ENCODE measurements at regions not wholly inside any gene's neighbourhood (a gene's known extent, or its start where the extent isn't known, plus 50 kb on each side); places are given as distances from the start of the nearest gene placed in this dataset.
"Not testable (repeated sequence)": the region's sequence is repeated elsewhere in the genome, so short reads cannot be mapped to it uniquely, and the experiment has no call there.

DNA sequence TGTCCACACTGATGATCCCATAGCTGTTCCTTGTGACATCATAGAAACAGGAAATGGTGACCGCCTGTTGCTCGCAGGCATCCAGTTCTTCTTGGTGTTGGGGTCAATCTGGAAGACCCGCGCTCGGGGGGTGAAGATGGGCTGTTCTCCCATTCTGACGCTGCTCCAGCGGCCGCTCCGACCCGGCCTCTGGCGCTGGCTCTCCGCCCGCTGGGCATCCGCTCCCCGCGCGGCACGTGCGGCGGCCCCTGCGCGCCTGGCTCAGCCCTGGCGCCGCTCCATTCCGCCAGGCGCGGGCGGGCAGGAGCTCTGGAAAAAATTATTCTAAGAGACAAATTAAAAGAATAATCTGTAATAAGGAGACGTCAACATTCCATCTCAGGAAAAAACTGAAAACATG, 761.1 kb downstream of the TMEM121 start:
- H3K4me1 Mint-ChIP-seq = no peaks in the 10 kb centered on the region
- H3K36me3 Mint-ChIP-seq = no peaks in the 10 kb centered on the region
- H3K9me3 Mint-ChIP-seq = no peaks in the 10 kb centered on the region
- no peak overlapping the region for H3K4me3 Mint-ChIP-seq
- H3K27me3 Mint-ChIP-seq = peaks cover 10% of the 10 kb centered on the region
- peak overlapping the region; percentile 41 for H3K27ac Mint-ChIP-seq

DNA sequence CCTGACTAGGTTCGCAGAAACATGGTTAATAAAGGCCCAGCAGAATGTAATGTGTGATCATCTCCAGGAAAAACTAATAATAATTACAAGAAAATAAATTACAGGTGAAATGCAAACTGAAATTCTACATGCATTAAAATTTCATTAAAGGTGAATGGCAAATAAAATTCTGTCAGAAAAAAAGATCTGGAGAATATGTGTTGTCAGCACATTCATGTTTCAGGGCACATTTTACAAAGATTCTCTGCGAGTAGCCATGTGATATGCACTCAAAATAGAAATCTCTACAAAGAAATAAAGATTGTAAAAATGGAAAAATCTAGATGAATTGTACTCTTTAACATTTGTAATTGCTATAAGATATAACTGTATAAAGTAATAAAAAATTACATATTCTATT, 765.2 kb downstream of the TMEM121 start:
- Mint-ChIP-seq H3K27me3 (peaks cover 13% of the 10 kb centered on the region), H3K4me3 (no peak overlapping the region), H3K36me3 (no peaks in the 10 kb centered on the region), H3K4me1 (no peaks in the 10 kb centered on the region), H3K9me3 (no peaks in the 10 kb centered on the region), H3K27ac (no peak overlapping the region)

- H3K27me3 Mint-ChIP-seq = peaks cover 12% of the 10 kb centered on the region
- H3K9me3 Mint-ChIP-seq = no peaks in the 10 kb centered on the region
- H3K27ac Mint-ChIP-seq = no peak overlapping the region
- no peaks in the 10 kb centered on the region for H3K4me1 Mint-ChIP-seq
- H3K4me3 Mint-ChIP-seq = no peak overlapping the region
- no peaks in the 10 kb centered on the region for H3K36me3 Mint-ChIP-seq
Observed at GRCh38 chr14:106294324-106294723, 767.9 kb downstream of the TMEM121 start.

DNA sequence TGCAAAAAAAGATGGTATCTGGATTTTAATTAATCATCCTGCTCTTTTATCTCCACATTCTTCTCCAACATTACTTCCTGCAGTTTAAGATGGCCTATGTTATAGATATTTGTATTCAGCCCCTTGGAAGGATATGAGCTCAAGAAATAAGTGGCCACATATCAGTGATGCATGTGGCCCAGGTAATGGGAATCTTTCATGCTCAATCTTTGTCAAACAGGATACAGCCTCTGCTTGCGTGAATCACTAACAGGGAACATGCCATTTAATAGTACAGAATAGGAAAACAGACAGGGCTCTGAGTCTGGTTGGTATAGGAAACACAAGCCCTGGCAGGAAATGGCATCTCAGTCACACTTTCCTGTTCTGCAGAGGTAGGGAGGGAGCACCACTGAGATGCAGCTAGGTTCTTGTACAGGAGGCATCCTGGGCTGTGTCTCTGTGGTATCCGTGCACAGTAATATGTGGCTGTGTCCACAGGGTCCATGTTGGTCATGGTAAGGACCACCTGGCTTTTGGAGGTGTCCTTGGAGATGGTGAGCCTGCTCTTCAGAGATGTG, 774.6 kb downstream of the TMEM121 start:
- H3K27me3 Mint-ChIP-seq, H3K36me3 Mint-ChIP-seq, H3K4me3 Mint-ChIP-seq, H3K9me3 Mint-ChIP-seq: not testable (repeated sequence)
- Mint-ChIP-seq H3K4me1 (peaks cover 14% of the 10 kb centered on the region), H3K27ac (peak overlapping the region; percentile 3)

- H3K4me3 Mint-ChIP-seq, H3K36me3 Mint-ChIP-seq, H3K9me3 Mint-ChIP-seq, H3K27me3 Mint-ChIP-seq, H3K27ac Mint-ChIP-seq: not testable (repeated sequence)
- H3K4me1 Mint-ChIP-seq = peaks cover 14% of the 10 kb centered on the region
Observed at GRCh38 chr14:106301609-106302008, 775.2 kb downstream of the TMEM121 start.

- H3K9me3 Mint-ChIP-seq = no peaks in the 10 kb centered on the region
- H3K4me1 Mint-ChIP-seq = peaks cover 14% of the 10 kb centered on the region
- H3K27me3 Mint-ChIP-seq = peaks cover 6% of the 10 kb centered on the region
- no peaks in the 10 kb centered on the region for H3K36me3 Mint-ChIP-seq
- no peak overlapping the region for H3K4me3 Mint-ChIP-seq
- H3K27ac Mint-ChIP-seq = no peak overlapping the region
Observed at GRCh38 chr14:106302661-106303060, 776.3 kb downstream of the TMEM121 start.

- peaks cover 8% of the 10 kb centered on the region for H3K27me3 Mint-ChIP-seq
- H3K9me3 Mint-ChIP-seq = no peaks in the 10 kb centered on the region
- no peaks in the 10 kb centered on the region for H3K36me3 Mint-ChIP-seq
- no peak overlapping the region for H3K4me3 Mint-ChIP-seq
- H3K27ac Mint-ChIP-seq = no peak overlapping the region
- H3K4me1 Mint-ChIP-seq = peaks cover 14% of the 10 kb centered on the region
Observed at GRCh38 chr14:106304271-106304670, 777.9 kb downstream of the TMEM121 start.

DNA sequence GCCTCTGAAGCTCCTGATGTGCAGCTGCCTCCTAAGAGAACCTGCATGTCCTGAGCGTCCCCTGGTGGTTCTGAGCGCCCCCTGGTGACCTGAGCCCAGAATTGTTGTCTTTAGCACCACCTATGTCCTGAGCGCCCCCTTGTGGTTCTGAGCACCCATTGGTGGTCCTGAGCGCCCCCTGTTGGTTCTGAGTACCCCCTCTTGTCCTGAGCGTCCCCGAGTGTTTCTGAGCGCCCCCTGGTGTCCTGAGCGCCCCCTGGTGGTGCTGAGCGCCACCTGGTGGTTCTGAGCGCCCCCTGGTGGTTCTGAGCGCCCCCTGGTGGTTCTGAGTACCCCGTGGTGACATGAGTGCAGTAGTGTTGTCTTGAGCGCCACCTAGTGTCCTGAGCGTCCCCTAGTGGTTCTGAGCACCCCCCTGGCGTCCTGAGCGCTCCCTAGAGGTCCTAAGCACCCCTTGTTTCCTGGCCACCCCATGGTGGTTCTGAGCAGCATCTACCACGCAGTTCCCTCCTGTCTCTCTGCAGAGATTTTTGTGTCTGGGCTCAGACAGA, 782.5 kb downstream of the TMEM121 start:
- no peaks in the 10 kb centered on the region for H3K36me3 Mint-ChIP-seq
- H3K4me1 Mint-ChIP-seq = no peaks in the 10 kb centered on the region
- no peak overlapping the region for H3K4me3 Mint-ChIP-seq
- H3K27me3 Mint-ChIP-seq = peaks cover 8% of the 10 kb centered on the region
- no peaks in the 10 kb centered on the region for H3K9me3 Mint-ChIP-seq
- H3K27ac Mint-ChIP-seq = peak overlapping the region; percentile 72

DNA sequence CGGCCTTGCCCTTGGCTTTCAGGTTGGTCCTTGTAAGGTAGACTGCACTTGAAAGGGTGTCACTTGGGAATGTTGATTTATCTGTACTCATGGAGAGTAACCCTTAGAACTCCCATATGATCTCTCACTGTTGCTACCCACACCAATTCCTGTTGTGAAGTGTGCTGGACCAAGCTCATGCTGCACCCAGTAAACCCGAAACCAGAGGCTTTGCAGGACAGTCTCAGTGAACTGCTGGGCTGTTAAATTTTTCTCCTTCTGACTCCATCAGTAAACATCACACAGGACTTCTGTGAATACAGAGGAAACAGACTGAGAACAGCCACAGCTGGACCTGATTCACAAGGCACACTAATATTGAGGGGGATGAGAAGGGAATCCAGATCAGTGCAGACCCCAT, 783.0 kb downstream of the TMEM121 start:
- peaks cover 8% of the 10 kb centered on the region for H3K27me3 Mint-ChIP-seq
- H3K9me3 Mint-ChIP-seq = no peaks in the 10 kb centered on the region
- H3K36me3 Mint-ChIP-seq = no peaks in the 10 kb centered on the region
- peak overlapping the region; percentile 72 for H3K27ac Mint-ChIP-seq
- H3K4me1 Mint-ChIP-seq = no peaks in the 10 kb centered on the region
- H3K4me3 Mint-ChIP-seq = no peak overlapping the region

- Mint-ChIP-seq H3K27ac (no peak overlapping the region), H3K4me1 (no peaks in the 10 kb centered on the region), H3K9me3 (no peaks in the 10 kb centered on the region), H3K27me3 (no peaks in the 10 kb centered on the region), H3K36me3 (no peaks in the 10 kb centered on the region), H3K4me3 (no peak overlapping the region)
Observed at GRCh38 chr14:106315436-106315835, 789.1 kb downstream of the TMEM121 start.

DNA sequence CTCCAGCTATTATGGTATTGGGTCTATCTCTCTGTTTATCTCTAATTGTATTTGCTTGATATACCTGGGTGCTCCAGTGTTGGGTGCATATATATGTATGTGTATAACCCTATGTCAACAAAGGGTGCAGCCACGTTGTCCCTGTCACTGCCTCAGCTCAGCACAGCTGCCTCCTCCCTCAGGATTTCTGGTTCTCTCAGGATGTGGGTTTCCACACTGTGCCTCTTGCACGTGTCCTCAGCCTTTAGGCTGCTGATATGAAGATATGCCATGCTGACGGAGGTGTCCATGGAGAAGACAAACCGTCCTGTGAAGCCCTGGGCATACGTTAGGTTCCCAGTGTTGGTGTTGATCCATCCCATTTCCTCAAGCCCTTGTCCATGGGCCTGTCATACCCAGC, 791.2 kb downstream of the TMEM121 start:
- Mint-ChIP-seq H3K27ac (no peak overlapping the region), H3K4me1 (no peaks in the 10 kb centered on the region), H3K4me3 (no peak overlapping the region), H3K36me3 (no peaks in the 10 kb centered on the region), H3K27me3 (no peaks in the 10 kb centered on the region), H3K9me3 (no peaks in the 10 kb centered on the region)

DNA sequence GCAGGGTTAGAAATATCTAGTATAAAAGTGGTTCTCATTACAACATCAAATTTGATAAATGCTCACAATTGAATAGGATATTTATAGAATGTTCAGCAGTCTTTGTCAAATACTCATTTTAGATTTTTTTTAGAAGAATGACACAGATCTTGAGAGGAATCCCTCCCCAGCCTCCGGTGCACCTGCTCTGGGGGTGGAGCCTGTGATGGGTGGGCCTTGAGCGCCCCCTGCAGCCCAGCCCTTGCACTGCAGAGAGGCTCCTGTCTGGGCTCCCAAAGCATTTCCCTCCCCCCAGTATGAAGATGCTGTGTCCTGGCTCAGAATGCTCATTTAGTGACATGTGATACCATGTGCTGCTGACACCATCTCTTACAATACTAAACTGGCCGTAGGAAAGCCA, 792.3 kb downstream of the TMEM121 start:
- H3K27ac Mint-ChIP-seq = no peak overlapping the region
- H3K4me3 Mint-ChIP-seq = no peak overlapping the region
- H3K36me3 Mint-ChIP-seq = no peaks in the 10 kb centered on the region
- H3K27me3 Mint-ChIP-seq = peaks cover 1% of the 10 kb centered on the region
- no peaks in the 10 kb centered on the region for H3K9me3 Mint-ChIP-seq
- H3K4me1 Mint-ChIP-seq = no peaks in the 10 kb centered on the region

DNA sequence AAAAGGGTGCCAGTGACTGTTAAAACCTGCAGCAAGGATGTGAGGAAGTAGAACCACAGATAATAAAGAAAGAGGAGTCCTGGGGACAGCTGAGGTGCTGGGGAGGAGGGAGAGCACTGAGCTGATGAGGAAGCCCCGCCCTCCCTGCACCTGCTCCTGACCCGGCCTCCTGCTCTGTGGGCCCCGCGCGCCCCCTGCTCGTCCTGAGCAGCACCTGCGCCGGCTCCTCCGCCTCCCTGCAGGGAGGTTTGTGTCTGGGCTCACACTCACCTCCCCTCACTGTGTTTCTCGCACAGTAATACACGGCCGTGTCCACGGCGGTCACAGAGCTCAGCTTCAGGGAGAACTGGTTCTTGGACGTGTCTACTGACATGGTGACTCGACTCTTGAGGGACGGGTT, 797.6 kb downstream of the TMEM121 start:
- not testable (repeated sequence) for H3K4me1 Mint-ChIP-seq, H3K36me3 Mint-ChIP-seq, H3K27ac Mint-ChIP-seq, H3K27me3 Mint-ChIP-seq, H3K4me3 Mint-ChIP-seq, H3K9me3 Mint-ChIP-seq

GRCh38 chr14:106327234-106327633, 800.9 kb downstream of the TMEM121 start:
- H3K27ac Mint-ChIP-seq = no peak overlapping the region
- peaks cover 5% of the 10 kb centered on the region for H3K27me3 Mint-ChIP-seq
- H3K9me3 Mint-ChIP-seq = no peaks in the 10 kb centered on the region
- H3K4me3 Mint-ChIP-seq = no peak overlapping the region
- no peaks in the 10 kb centered on the region for H3K4me1 Mint-ChIP-seq
- H3K36me3 Mint-ChIP-seq = no peaks in the 10 kb centered on the region

DNA sequence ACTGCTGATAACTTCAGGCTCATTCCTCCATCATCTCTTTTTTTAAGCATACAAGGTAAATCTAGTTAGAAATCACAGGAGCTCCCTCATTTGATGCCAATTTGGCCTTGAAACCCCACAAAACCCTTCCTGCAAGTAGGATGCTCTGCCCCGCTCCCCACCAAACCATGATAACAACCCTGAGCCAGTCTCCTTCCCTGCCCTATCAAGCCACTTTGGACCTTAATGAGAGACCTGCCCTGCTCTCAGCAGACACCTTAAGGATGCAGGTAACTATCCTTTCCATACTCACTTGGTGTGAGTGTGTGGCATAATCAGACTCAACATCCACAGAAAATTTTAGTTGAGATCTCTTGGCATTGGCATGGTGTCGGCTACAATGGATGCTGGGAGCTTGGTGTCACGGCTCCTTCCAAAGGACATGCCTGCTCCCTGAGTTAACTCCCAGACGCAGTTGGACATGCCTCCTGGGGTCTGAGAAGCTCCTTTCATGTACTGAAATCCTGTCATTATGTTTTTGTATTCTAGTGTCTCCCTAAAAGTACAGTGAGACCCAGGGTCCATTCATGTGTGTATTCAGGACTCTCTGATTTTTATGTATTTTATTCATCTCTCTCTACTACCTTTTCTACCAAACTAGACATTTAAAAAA, 801.4 kb downstream of the TMEM121 start:
- H3K27me3 Mint-ChIP-seq, H3K27ac Mint-ChIP-seq, H3K9me3 Mint-ChIP-seq, H3K4me3 Mint-ChIP-seq, H3K36me3 Mint-ChIP-seq, H3K4me1 Mint-ChIP-seq: not testable (repeated sequence)

DNA sequence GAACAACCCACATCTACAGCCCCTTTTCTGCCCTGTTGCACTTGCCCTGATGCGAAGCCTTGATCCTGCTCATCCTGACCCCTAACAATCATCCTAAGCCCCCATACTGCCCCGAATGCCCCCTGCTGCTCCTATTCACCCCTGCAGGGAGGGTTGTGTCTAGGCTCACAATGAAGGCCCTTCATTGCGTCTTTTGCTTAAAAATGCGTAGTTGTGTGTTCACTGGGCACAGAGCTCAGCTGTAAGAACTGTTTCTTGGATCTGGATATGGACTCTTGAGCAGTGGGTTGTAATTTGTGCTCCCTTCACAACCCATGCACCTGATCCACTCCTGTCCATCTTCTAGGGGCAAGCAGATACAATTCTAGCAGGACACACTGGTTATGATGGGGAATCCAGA, 802.9 kb downstream of the TMEM121 start:
- H3K36me3 Mint-ChIP-seq, H3K4me3 Mint-ChIP-seq, H3K4me1 Mint-ChIP-seq, H3K27ac Mint-ChIP-seq, H3K27me3 Mint-ChIP-seq, H3K9me3 Mint-ChIP-seq: not testable (repeated sequence)

Data from activated naive CD4-positive, alpha-beta T cell treated with anti-CD3 and anti-CD28 coated beads, Interleukin-2, amount 50 U/mL, for 24 hours (primary cell).